ENCODE measurements at regions not wholly inside any gene's neighbourhood (a gene's known extent, or its start where the extent isn't known, plus 50 kb on each side); places are given as distances from the start of the nearest gene placed in this dataset.

- no peak for DNase-seq
These were observed 675.1 kb upstream of the SALL3 start for GRCh38 chr18:78304192-78305164.

- no peak for DNase-seq
These were observed 673.8 kb upstream of the SALL3 start for GRCh38 chr18:78305789-78306188.

GRCh38 chr18:78309307-78309706 is 670.3 kb upstream of the SALL3 start:
- no peak for DNase-seq

- DNase-seq: no peak
These were observed 669.7 kb upstream of the SALL3 start for GRCh38 chr18:78309924-78310323.

- no peak for DNase-seq
These were observed 660.4 kb upstream of the SALL3 start for GRCh38 chr18:78319264-78319663.

GRCh38 chr18:78319961-78320360 is 659.7 kb upstream of the SALL3 start:
- no peak for DNase-seq

GRCh38 chr18:78321402-78321801 is 658.2 kb upstream of the SALL3 start:
- no peak for DNase-seq

- DNase-seq: no peak
These were observed 656.0 kb upstream of the SALL3 start for GRCh38 chr18:78323453-78324197.

GRCh38 chr18:78327643-78328042 is 652.0 kb upstream of the SALL3 start:
- DNase-seq: no peak

GRCh38 chr18:78330766-78331165 is 648.9 kb upstream of the SALL3 start:
- DNase-seq: no peak

- no peak for DNase-seq
These were observed 626.7 kb upstream of the SALL3 start for GRCh38 chr18:78352910-78353309.

- no peak for DNase-seq
These were observed 617.4 kb upstream of the SALL3 start for GRCh38 chr18:78362198-78362597.

GRCh38 chr18:78363556-78364387 is 615.8 kb upstream of the SALL3 start:
- no peak for DNase-seq

GRCh38 chr18:78364388-78364960 is 615.1 kb upstream of the SALL3 start:
- no peak for DNase-seq

GRCh38 chr18:78367996-78368395 is 611.6 kb upstream of the SALL3 start:
- DNase-seq: no peak

GRCh38 chr18:78368726-78369125 is 610.9 kb upstream of the SALL3 start:
- DNase-seq: no peak

GRCh38 chr18:78376046-78376445 is 603.6 kb upstream of the SALL3 start:
- DNase-seq: no peak

- no peak for DNase-seq
These were observed 601.2 kb upstream of the SALL3 start for GRCh38 chr18:78378403-78378802.

GRCh38 chr18:78378983-78379382 is 600.6 kb upstream of the SALL3 start:
- no peak for DNase-seq

- DNase-seq: no peak
These were observed 589.2 kb upstream of the SALL3 start for GRCh38 chr18:78390348-78390951.

- DNase-seq: no peak
These were observed 588.7 kb upstream of the SALL3 start for GRCh38 chr18:78390952-78391348.
